Stomach (tissue), 4 donors: ENCODE measurements at regions not wholly inside any gene's neighbourhood (a gene's known extent, or its start where the extent isn't known, plus 50 kb on each side); places are given as distances from the start of the nearest gene placed in this dataset.
"Not testable (repeated sequence)": the region's sequence is repeated elsewhere in the genome, so short reads cannot be mapped to it uniquely, and the experiment has no call there.

Experiments used
- CTCF ChIP-seq, 7 experiments: fragments of 450-650 bp in 4 of 7; fragments of 200-600 bp in 3 of 7; sonication (generic) in 3 of 7; IDR thresholded peaks; one replicate each; pipeline ENCODE4 v1.5.1; 2016 to 2019; ENCODE audit warnings: antibody characterized with exemption in 7 of 7, control low read depth in 2 of 7, mild to moderate bottlenecking in 1 of 7
- EP300 ChIP-seq: sonication (generic); formaldehyde crosslinking; IDR thresholded peaks from one replicate; pipeline ENCODE4 v1.6.1; 2017; ENCODE audit warnings: antibody characterized with exemption
- POLR2AphosphoS5 ChIP-seq, 3 donors: sonication (generic); formaldehyde crosslinking; IDR thresholded peaks; one replicate each; pipeline ENCODE4 v1.6.1; 2016; ENCODE audit warnings: antibody characterized with exemption in 3 of 3

GRCh38 chr2:91574255-91574654, 2882.8 kb downstream of the RPIA start:
- TF ChIP-seq POLR2AphosphoS5 (IDR thresholded peaks at IDR 0.05); CTCF (IDR thresholded peaks at IDR 0.05); EP300: not testable (repeated sequence)
